ENCODE measurements at regions not wholly inside any gene's neighbourhood (a gene's known extent, or its start where the extent isn't known, plus 50 kb on each side); places are given as distances from the start of the nearest gene placed in this dataset.
A peak's percentile ranks its signal among the peaks of the same experiment; 100 is the strongest.
"Not testable (repeated sequence)": the region's sequence is repeated elsewhere in the genome, so short reads cannot be mapped to it uniquely, and the experiment has no call there.

- no peak for DNase-seq (ENCODE audit: low read depth)
These were observed 118.2 kb downstream of the ZNF22 start for GRCh38 chr10:45118929-45119328.

GRCh38 chr10:45122180-45122860 is 121.6 kb downstream of the ZNF22 start:
- not testable (repeated sequence) for DNase-seq (ENCODE audit: low read depth)

DNA sequence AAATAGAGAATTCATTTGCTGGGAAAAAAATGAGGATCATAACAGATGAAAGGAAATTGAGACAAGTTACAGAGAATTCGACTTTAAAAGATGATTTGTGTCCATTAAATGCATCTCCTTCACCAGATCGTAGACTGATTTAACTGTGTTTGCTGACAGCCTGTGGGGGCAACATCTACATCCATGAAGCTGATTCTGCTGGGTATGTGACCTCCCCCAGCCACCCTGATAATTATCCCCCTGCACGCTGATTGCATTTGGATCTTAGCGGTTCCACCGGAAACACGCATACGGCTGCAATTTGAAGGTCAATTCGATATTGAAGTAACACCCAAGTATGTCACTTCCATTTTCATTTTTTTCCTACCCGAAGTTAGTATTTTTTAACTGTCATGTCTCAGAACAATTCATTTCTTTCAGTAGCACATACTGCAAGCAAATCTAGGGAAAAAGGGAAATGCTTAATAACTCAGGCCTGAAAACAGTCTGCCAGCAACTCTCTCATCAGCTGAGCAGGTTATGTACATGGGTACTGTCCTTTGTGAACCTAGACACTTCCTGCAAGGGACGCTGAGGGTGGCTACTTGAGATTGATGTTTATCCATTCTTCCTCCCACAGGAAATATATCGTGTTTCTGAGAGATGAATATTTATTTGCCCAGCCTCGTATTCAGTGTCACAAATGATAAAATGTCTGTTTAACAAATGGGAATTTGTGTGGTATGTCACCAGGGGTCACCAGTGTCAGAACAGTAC is 134.9 kb downstream of the ZNF22 start:
- DNase-seq (ENCODE audit: low read depth), result no peak

GRCh38 chr10:45136256-45136655 is 135.5 kb downstream of the ZNF22 start:
- no peak for DNase-seq (ENCODE audit: low read depth)

- DNase-seq (ENCODE audit: low read depth), result no peak
These were observed 143.8 kb downstream of the ZNF22 start for GRCh38 chr10:45144326-45145070.

GRCh38 chr10:45145143-45145542 is 144.4 kb downstream of the ZNF22 start:
- DNase-seq (ENCODE audit: low read depth), result not testable (repeated sequence)

DNA sequence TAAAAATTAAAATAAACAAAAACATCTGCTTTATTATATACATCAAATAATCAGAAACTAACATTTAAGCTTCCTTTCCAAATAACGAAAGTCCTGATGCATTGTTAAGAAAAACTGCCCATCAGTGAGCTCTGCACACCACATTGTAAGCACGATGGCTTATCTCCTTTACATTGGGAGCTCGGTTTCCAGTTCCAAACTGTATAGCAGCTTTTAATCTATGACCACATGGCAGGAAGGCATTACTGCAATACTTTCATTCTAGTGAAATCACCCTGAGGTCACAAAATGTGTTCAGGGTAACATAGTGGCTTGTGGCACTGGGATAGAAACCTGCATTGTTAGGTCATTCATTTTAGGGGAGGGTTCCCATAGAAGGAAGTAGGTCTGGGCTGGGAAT is 146.3 kb downstream of the ZNF22 start:
- no peak for DNase-seq (ENCODE audit: low read depth)

- DNase-seq (ENCODE audit: low read depth), result no peak
These were observed 150.3 kb downstream of the ZNF22 start for GRCh38 chr10:45150997-45151396.

- no peak for DNase-seq (ENCODE audit: low read depth)
These were observed 150.9 kb downstream of the ZNF22 start for GRCh38 chr10:45151467-45152214.

DNA sequence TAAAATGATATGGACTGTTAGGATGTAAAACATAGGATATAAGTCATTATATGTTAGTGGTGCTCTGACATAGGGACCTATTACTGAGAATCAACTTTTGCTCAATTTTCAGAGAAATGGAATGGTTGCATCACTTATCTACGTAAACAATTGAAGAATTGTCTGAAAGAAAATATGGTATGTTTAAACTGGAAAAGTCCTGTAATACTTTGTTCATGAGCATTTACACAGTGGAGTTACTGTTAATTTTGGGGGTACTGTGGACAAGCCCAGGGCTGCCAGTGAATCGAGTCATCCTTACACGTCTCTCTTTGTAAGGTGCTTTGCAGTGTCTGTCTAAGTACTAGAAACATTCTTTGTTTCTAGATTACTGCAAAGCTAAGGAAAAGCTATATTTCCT is 152.0 kb downstream of the ZNF22 start:
- DNase-seq (ENCODE audit: low read depth), result no peak

GRCh38 chr10:45154502-45154901 is 153.8 kb downstream of the ZNF22 start:
- no peak for DNase-seq (ENCODE audit: low read depth)

- DNase-seq (ENCODE audit: low read depth), result no peak
These were observed 155.1 kb downstream of the ZNF22 start for GRCh38 chr10:45155784-45156183.

- peak; percentile 64 for DNase-seq (ENCODE audit: low read depth)
These were observed 155.1 kb downstream of the OR13A1 start for GRCh38 chr10:45160271-45160670.

- no peak for DNase-seq (ENCODE audit: low read depth)
These were observed 152.0 kb downstream of the OR13A1 start for GRCh38 chr10:45163315-45163975.

GRCh38 chr10:45175520-45176118 is 139.8 kb downstream of the OR13A1 start:
- DNase-seq (ENCODE audit: low read depth), result not testable (repeated sequence)

- no peak for DNase-seq (ENCODE audit: low read depth)
These were observed 135.7 kb downstream of the OR13A1 start for GRCh38 chr10:45179691-45180090.

GRCh38 chr10:45180507-45180906 is 134.9 kb downstream of the OR13A1 start:
- DNase-seq (ENCODE audit: low read depth), result no peak

GRCh38 chr10:45180946-45181875 is 134.2 kb downstream of the OR13A1 start:
- DNase-seq (ENCODE audit: low read depth), result no peak

DNA sequence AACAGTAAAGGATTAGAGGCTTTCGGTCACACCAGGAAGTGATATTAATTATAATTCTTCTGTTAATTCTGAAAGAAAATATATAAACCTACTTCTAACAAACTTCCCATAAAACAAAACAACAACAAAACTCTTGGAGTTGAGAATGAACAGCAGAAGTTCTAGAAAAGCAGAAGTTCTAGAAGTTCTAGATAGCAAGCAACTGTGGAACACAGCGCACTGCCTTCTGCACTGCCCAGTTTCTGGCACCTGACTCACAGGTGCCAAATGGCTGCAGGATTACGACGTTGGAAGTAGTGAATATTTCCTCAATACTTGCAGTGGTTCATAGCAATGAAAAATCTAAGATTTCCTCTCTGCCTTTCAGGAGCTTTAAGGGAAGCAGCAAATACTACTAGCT is 132.2 kb downstream of the OR13A1 start:
- no peak for DNase-seq (ENCODE audit: low read depth)

All from renal cortical epithelial cell (primary cell).